ENCODE measurements at regions not wholly inside any gene's neighbourhood (a gene's known extent, or its start where the extent isn't known, plus 50 kb on each side); places are given as distances from the start of the nearest gene placed in this dataset.

GRCh38 chr21:24738063-24738462 lies 869.2 kb downstream of the MRPL39 start:
- Histone ChIP-seq H3K27me3 (no peaks in the 10 kb centered on the region), H3K9me3 (no peaks in the 10 kb centered on the region), H3K36me3 (no peaks in the 10 kb centered on the region), H3K4me1 (peaks cover 12% of the 10 kb centered on the region), H3K4me3 (ENCODE audit: low read depth, low read length) (no peak overlapping the region)
- no peak for DNase-seq
- no peak for TF ChIP-seq CTCF (IDR thresholded peaks at IDR 0.05; ENCODE audit: low read depth, low read length)

- no peak for TF ChIP-seq CTCF (IDR thresholded peaks at IDR 0.05; ENCODE audit: low read depth, low read length)
- no peak for DNase-seq
- no peaks in the 10 kb centered on the region for H3K36me3 ChIP-seq
- H3K27me3 ChIP-seq, result no peaks in the 10 kb centered on the region
- H3K9me3 ChIP-seq, result no peaks in the 10 kb centered on the region
- peaks cover 8% of the 10 kb centered on the region for H3K4me1 ChIP-seq
- H3K4me3 ChIP-seq (ENCODE audit: low read depth, low read length), result no peak overlapping the region
These were observed 869.9 kb downstream of the MRPL39 start for GRCh38 chr21:24737296-24737850.

- H3K9me3 ChIP-seq, result no peaks in the 10 kb centered on the region
- H3K4me3 ChIP-seq (ENCODE audit: low read depth, low read length), result no peak overlapping the region
- H3K4me1 ChIP-seq, result no peaks in the 10 kb centered on the region
- H3K27me3 ChIP-seq, result no peaks in the 10 kb centered on the region
- no peak for TF ChIP-seq CTCF (IDR thresholded peaks at IDR 0.05; ENCODE audit: low read depth, low read length)
- no peak for DNase-seq
- H3K36me3 ChIP-seq, result no peaks in the 10 kb centered on the region
These were observed 876.6 kb downstream of the MRPL39 start for GRCh38 chr21:24730661-24731060.

GRCh38 chr21:24729568-24729967 lies 877.7 kb downstream of the MRPL39 start:
- H3K36me3 ChIP-seq, result no peaks in the 10 kb centered on the region
- H3K9me3 ChIP-seq, result no peaks in the 10 kb centered on the region
- no peak for DNase-seq
- H3K27me3 ChIP-seq, result no peaks in the 10 kb centered on the region
- H3K4me1 ChIP-seq, result no peaks in the 10 kb centered on the region
- no peak for TF ChIP-seq CTCF (IDR thresholded peaks at IDR 0.05; ENCODE audit: low read depth, low read length)
- H3K4me3 ChIP-seq (ENCODE audit: low read depth, low read length), result no peak overlapping the region

- Histone ChIP-seq H3K36me3 (no peaks in the 10 kb centered on the region), H3K9me3 (no peaks in the 10 kb centered on the region), H3K4me1 (no peaks in the 10 kb centered on the region; the same call in 1 of the 2 replicates), H3K4me3 (ENCODE audit: low read depth, low read length) (no peak overlapping the region), H3K27me3 (no peaks in the 10 kb centered on the region)
- TF ChIP-seq CTCF (IDR thresholded peaks at IDR 0.05; ENCODE audit: low read depth, low read length), result no peak
- DNase-seq, result no peak
These were observed 879.4 kb downstream of the MRPL39 start for GRCh38 chr21:24727803-24728440.

GRCh38 chr21:24716281-24716918 lies 890.9 kb downstream of the MRPL39 start:
- no peaks in the 10 kb centered on the region for H3K36me3 ChIP-seq
- no peak for TF ChIP-seq CTCF (IDR thresholded peaks at IDR 0.05; ENCODE audit: low read depth, low read length)
- no peaks in the 10 kb centered on the region for H3K9me3 ChIP-seq
- no peak overlapping the region for H3K4me3 ChIP-seq (ENCODE audit: low read depth, low read length)
- H3K4me1 ChIP-seq, result 0 out of 2 replicates have a peak, but pooled peaks cover 4% of the 10 kb centered on the region
- DNase-seq, result no peak
- H3K27me3 ChIP-seq, result no peaks in the 10 kb centered on the region
